K562 (cell line): ENCODE measurements at regions not wholly inside any gene's neighbourhood (a gene's known extent, or its start where the extent isn't known, plus 50 kb on each side); places are given as distances from the start of the nearest gene placed in this dataset.

Source experiments
- U2AF2 ChIP-seq: fragments of 200-400 bp; formaldehyde crosslinking; optimal IDR thresholded peaks from 2 replicates; pipeline ENCODE3; 2017; ENCODE audit warnings: low read depth, mild to moderate bottlenecking, low read length
- TF ChIP-seq, protein P1 (sequence below): fragments of 250-450 bp; sonication (Bioruptor Pico); IDR thresholded peaks from 2 replicates; pipeline ENCODE4 v1.4.0; 2020; ENCODE audit warnings: mild to moderate bottlenecking, moderate library complexity, borderline replicate concordance
- TF ChIP-seq, protein P2 (sequence below), 2 experiments: fragments of 450-650 bp in 1 of 2; sonication (generic) in 1 of 2; formaldehyde crosslinking in 1 of 2; IDR thresholded peaks in 1 of 2; conservative IDR thresholded peaks in 1 of 2; 2 replicates each; pipeline versions ENCODE4 v1.6.1 to v1.8.1; 2016 to 2023; ENCODE audit warnings: mild to moderate bottlenecking in 2 of 2, moderate library complexity in 2 of 2, inconsistent platforms in 1 of 2, missing genetic modification reagents in 1 of 2
- TF ChIP-seq, protein P3 (sequence below): fragments of 450-650 bp; IDR thresholded peaks from 2 replicates; pipeline ENCODE4 v1.6.1; 2016; ENCODE audit warnings: low read depth

DNA sequence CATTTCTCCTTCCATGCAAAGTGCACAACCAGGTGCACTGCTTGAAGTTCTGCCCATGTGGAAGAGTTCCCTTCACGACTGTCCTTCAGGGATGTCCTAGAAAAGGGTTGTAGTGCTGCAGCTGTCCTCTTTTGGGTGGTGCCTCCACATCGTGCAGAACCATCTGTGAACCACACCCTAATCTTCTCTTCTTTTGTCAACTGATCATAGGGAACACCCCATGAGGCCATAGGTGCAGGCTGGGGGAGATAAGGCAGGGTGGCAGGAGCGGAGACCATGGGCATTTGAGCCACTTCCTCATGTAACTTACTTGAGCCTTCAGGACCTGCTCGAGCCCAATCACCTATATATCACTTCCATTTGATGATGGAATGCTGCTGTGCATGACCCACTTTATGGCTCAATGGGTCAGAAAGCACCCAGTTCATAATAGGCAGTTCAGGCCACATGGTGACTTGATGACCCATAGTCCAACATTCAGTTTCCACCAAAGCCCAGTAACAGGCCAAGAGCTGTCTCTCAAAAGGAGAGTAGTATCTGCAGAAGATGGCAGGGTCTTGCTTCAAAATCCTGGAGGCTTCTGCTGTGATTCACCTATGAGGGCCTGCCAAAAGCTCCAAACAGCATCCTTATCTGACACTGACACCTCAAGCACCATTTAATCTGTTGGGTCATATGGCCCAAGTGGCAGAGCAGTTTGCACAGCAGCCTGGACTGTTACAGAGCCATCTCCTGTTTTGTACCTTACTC is 84.7 kb upstream of the CYRIA start (continued):
- TF ChIP-seq, protein P1, sequence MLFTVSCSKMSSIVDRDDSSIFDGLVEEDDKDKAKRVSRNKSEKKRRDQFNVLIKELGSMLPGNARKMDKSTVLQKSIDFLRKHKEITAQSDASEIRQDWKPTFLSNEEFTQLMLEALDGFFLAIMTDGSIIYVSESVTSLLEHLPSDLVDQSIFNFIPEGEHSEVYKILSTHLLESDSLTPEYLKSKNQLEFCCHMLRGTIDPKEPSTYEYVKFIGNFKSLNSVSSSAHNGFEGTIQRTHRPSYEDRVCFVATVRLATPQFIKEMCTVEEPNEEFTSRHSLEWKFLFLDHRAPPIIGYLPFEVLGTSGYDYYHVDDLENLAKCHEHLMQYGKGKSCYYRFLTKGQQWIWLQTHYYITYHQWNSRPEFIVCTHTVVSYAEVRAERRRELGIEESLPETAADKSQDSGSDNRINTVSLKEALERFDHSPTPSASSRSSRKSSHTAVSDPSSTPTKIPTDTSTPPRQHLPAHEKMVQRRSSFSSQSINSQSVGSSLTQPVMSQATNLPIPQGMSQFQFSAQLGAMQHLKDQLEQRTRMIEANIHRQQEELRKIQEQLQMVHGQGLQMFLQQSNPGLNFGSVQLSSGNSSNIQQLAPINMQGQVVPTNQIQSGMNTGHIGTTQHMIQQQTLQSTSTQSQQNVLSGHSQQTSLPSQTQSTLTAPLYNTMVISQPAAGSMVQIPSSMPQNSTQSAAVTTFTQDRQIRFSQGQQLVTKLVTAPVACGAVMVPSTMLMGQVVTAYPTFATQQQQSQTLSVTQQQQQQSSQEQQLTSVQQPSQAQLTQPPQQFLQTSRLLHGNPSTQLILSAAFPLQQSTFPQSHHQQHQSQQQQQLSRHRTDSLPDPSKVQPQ: no peak
- TF ChIP-seq, protein P2, sequence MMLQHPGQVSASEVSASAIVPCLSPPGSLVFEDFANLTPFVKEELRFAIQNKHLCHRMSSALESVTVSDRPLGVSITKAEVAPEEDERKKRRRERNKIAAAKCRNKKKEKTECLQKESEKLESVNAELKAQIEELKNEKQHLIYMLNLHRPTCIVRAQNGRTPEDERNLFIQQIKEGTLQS (IDR thresholded peaks at IDR 0.05): no peak
- TF ChIP-seq, protein P2 (CRISPR knock-in tag; conservative IDR thresholded peaks at IDR 0.05): no peak
- no peak for TF ChIP-seq U2AF2
- TF ChIP-seq, protein P3, sequence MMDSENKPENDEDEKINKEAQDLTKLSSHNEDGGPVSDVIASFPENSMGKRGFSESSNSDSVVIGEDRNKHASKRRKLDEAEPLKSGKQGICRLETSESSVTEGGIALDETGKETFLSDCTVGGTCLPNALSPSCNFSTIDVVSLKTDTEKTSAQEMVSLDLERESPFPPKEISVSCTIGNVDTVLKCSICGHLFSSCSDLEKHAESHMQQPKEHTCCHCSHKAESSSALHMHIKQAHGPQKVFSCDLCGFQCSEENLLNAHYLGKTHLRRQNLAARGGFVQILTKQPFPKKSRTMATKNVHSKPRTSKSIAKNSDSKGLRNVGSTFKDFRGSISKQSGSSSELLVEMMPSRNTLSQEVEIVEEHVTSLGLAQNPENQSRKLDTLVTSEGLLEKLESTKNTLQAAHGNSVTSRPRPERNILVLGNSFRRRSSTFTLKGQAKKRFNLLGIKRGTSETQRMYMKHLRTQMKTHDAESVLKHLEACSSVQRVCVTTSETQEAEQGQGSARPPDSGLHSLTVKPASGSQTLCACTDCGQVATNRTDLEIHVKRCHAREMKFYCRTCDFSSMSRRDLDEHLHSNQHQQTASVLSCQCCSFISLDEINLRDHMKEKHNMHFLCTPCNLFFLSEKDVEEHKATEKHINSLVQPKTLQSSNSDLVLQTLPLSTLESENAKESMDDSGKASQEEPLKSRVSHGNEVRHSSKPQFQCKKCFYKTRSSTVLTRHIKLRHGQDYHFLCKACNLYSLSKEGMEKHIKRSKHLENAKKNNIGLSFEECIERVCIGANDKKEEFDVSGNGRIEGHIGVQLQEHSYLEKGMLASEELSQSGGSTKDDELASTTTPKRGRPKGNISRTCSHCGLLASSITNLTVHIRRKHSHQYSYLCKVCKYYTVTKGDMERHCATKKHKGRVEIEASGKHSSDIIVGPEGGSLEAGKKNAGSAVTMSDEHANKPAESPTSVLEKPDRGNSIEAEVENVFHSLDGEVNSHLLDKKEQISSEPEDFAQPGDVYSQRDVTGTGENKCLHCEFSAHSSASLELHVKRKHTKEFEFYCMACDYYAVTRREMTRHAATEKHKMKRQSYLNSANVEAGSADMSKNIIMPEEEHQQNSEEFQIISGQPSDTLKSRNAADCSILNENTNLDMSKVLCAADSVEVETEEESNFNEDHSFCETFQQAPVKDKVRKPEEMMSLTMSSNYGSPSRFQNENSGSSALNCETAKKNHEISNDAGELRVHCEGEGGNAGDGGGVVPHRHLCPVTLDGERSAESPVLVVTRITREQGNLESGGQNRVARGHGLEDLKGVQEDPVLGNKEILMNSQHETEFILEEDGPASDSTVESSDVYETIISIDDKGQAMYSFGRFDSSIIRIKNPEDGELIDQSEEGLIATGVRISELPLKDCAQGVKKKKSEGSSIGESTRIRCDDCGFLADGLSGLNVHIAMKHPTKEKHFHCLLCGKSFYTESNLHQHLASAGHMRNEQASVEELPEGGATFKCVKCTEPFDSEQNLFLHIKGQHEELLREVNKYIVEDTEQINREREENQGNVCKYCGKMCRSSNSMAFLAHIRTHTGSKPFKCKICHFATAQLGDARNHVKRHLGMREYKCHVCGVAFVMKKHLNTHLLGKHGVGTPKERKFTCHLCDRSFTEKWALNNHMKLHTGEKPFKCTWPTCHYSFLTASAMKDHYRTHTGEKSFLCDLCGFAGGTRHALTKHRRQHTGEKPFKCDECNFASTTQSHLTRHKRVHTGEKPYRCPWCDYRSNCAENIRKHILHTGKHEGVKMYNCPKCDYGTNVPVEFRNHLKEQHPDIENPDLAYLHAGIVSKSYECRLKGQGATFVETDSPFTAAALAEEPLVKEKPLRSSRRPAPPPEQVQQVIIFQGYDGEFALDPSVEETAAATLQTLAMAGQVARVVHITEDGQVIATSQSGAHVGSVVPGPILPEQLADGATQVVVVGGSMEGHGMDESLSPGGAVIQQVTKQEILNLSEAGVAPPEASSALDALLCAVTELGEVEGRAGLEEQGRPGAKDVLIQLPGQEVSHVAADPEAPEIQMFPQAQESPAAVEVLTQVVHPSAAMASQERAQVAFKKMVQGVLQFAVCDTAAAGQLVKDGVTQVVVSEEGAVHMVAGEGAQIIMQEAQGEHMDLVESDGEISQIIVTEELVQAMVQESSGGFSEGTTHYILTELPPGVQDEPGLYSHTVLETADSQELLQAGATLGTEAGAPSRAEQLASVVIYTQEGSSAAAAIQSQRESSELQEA: no peak
